ENCODE measurements at regions not wholly inside any gene's neighbourhood (a gene's known extent, or its start where the extent isn't known, plus 50 kb on each side); places are given as distances from the start of the nearest gene placed in this dataset.

DNA sequence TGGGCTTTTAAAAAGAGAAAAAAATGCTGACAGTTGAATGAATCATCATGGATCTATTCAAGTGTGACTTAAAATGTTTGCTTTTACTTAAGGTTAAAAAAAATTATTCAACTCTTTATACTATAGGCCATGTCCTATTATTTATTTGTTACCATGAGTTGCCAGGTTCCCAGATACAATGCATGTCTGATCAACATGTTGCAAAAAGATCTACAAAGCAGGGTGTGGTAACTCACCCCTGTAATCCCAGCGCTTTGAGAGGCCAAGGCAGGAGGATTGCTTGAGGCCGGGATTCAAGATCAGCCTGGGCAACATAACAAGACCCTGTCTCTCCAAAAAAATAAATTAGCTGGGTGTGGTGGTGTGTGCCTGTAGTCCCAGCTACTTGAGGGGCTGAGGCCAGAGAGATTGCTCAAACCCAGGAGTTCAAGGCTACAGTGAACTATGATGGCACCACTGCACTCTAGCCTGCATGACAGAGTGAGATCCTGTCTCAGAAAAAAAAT is 460.8 kb downstream of the BCAT1 start:
- no peak for FAIRE-seq

GRCh38 chr12:24487606-24488005 is 461.3 kb downstream of the BCAT1 start:
- Histone ChIP-seq H3K36me3 (ENCODE audit: control insufficient read depth in 2 of 3, insufficient read depth in 3 of 3, low read length in 3 of 3) (no peaks in the 10 kb centered on the region), H3K9ac (ENCODE audit: low read length in 3 of 3) (no peak overlapping the region), H3K9me3 (ENCODE audit: control insufficient read depth in 2 of 3, insufficient read depth in 1 of 3, low read length in 3 of 3) (no peaks in the 10 kb centered on the region), H3K4me1 (ENCODE audit: control insufficient read depth in 2 of 3, insufficient read depth in 2 of 3, low read depth in 1 of 3, low read length in 3 of 3) (no peaks in the 10 kb centered on the region), H3K27ac (ENCODE audit: low read depth in 2 of 2, low read length in 2 of 2) (no peak overlapping the region), H3K4me3 (ENCODE audit: low read length in 3 of 3) (no peak overlapping the region), H3K27me3 (ENCODE audit: control insufficient read depth, insufficient read depth, low read length) (no peaks in the 10 kb centered on the region)
- TF ChIP-seq CTCF (IDR thresholded peaks at IDR 0.05; ENCODE audit: borderline replicate concordance, extremely low read depth, insufficient read depth): no peak
- DNase-seq (no peak), FAIRE-seq (no peak)
- intact Hi-C loops (cut with DNase I): no loop called here

More for the DNA sequence above, 460.8 kb downstream of the BCAT1 start:
- Histone ChIP-seq H3K9ac (ENCODE audit: low read length in 3 of 3) (no peak overlapping the region), H3K4me1 (ENCODE audit: control insufficient read depth in 2 of 3, insufficient read depth in 2 of 3, low read depth in 1 of 3, low read length in 3 of 3) (no peaks in the 10 kb centered on the region), H3K36me3 (ENCODE audit: control insufficient read depth in 2 of 3, insufficient read depth in 3 of 3, low read length in 3 of 3) (no peaks in the 10 kb centered on the region), H3K9me3 (ENCODE audit: control insufficient read depth in 2 of 3, insufficient read depth in 1 of 3, low read length in 3 of 3) (no peaks in the 10 kb centered on the region), H3K27ac (ENCODE audit: low read depth in 2 of 2, low read length in 2 of 2) (no peak overlapping the region), H3K4me3 (ENCODE audit: low read length in 3 of 3) (no peak overlapping the region), H3K27me3 (ENCODE audit: control insufficient read depth, insufficient read depth, low read length) (no peaks in the 10 kb centered on the region)
- TF ChIP-seq CTCF (IDR thresholded peaks at IDR 0.05; ENCODE audit: borderline replicate concordance, extremely low read depth, insufficient read depth): no peak
- intact Hi-C loops (cut with DNase I): no loop called here
- DNase-seq: no peak

DNA sequence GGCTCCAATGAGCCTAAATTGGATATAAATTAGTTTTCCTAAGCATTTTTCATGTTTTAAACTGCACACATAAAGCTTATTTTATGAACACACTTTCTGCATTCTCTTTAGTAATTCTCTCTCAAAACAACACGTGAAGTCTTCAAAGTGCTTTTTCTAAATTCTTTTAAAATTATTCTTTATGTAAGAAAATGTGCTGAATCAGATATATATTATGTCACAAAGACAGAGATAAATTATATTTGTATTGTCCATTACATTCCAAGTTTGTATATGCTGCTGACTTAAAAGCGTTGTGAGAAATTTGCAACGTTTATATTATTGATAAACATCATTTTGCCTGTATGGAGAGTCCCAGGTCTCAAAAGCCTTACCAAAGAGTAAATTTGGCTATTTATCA is 465.2 kb downstream of the BCAT1 start:
- no peaks in the 10 kb centered on the region for H3K4me1 ChIP-seq (ENCODE audit: control insufficient read depth in 2 of 3, insufficient read depth in 2 of 3, low read depth in 1 of 3, low read length in 3 of 3)
- DNase-seq (no peak), FAIRE-seq (no peak)
- no peak for TF ChIP-seq CTCF (IDR thresholded peaks at IDR 0.05; ENCODE audit: borderline replicate concordance, extremely low read depth, insufficient read depth)
- intact Hi-C loops (cut with DNase I): no loop called here
- no peaks in the 10 kb centered on the region for H3K27me3 ChIP-seq (ENCODE audit: control insufficient read depth, insufficient read depth, low read length)
- H3K4me3 ChIP-seq (ENCODE audit: low read length in 3 of 3): no peak overlapping the region
- no peak overlapping the region for H3K27ac ChIP-seq (ENCODE audit: low read depth in 2 of 2, low read length in 2 of 2)
- H3K36me3 ChIP-seq (ENCODE audit: control insufficient read depth in 2 of 3, insufficient read depth in 3 of 3, low read length in 3 of 3): no peaks in the 10 kb centered on the region
- H3K9me3 ChIP-seq (ENCODE audit: control insufficient read depth in 2 of 3, insufficient read depth in 1 of 3, low read length in 3 of 3): no peaks in the 10 kb centered on the region
- H3K9ac ChIP-seq (ENCODE audit: low read length in 3 of 3): no peak overlapping the region

Data from kidney (tissue), 13 donors.